ENCODE measurements at regions not wholly inside any gene's neighbourhood (a gene's known extent, or its start where the extent isn't known, plus 50 kb on each side); places are given as distances from the start of the nearest gene placed in this dataset.

DNA sequence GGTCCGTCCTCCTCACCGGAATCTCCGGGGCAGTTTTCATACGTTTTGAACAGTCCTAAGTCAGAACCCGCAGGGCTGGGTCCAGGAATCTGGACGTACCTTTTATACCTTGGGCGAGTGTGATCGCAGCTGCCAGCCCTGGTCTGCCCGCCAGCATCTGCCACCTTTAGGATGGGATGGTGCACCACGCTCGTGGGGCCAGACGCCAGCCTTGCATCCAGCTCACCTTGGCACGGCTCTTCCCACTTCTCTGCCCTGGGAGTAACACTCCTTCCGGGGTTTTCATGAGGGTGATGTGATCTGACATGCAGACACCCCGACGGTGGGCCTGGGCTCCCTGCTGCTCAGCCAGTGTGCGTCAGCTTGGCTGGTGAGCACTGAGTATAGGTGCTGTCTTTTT is 66.6 kb upstream of the ZNF469 start:
- peaks cover 19% of the 10 kb centered on the region; the same call in 1 of the 2 replicates for H3K4me1 ChIP-seq
- no peaks in the 10 kb centered on the region for H3K36me3 ChIP-seq
- H3K4me2 ChIP-seq: peak overlapping the region; percentile 44
- H4K20me1 ChIP-seq: no peaks in the 10 kb centered on the region
- no peak for TF ChIP-seq Cebpa-rat (IDR thresholded peaks at IDR 0.05)
- no peaks in the 10 kb centered on the region for H3K27me3 ChIP-seq
- H3K4me3 ChIP-seq: no peak overlapping the region
- H3K9me3 ChIP-seq: peaks cover 16% of the 10 kb centered on the region
- H3K27ac ChIP-seq: no peak overlapping the region
- H3K9ac ChIP-seq: no peak overlapping the region

DNA sequence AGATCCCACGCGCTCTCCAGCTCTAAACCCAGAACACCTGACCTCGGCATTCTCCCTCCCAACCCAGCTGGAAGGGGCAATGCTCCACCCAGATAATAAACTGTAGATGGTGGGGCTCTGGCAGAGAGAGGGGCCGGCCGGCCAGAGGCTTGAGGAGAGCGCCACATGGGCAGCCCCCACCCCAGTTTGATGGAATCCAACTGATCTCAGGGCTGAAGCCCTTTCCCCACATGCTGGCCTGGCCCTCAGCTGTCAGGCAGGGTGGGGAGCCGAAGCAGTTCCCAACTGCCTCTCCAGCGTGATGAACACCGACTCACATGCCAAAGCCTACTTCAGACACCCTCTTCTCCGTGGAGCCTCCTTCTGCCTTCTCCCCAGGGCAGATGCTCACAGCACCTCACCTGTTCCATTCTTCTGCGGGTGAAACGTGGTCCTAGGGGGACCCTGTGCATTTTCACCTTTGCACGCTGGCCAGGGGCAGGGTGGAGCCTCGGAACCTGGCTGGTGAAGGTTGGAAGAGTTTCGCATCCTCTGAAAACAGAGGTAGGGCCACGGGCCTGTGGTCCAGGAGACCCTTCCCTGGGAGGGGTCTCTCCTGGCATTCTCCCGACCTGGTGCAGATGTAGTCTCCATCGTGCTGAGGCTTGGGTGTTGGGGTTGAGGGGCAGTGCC is 65.7 kb upstream of the ZNF469 start:
- no peak for TF ChIP-seq Cebpa-rat (IDR thresholded peaks at IDR 0.05)

DNA sequence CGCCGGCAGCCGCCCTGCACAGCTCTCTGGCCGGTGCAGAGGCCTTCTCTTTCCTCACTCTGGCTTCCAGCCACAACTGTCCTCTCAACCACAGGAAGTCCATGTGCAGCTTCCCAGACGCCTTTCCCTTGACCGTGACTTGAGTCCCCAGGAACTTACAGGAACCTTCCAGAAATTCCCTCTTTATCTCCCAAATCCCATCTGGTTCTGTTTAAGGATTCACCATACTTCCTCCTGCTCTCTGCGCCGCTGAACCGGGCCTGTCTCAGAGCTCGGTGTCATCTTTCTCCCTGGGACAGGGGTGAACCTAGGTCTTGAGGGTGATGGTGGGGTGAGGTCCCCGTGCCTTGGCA is 65.2 kb upstream of the ZNF469 start:
- Histone ChIP-seq H3K36me3 (no peaks in the 10 kb centered on the region), H3K9me3 (peaks cover 2% of the 10 kb centered on the region), H3K4me1 (peaks cover 21% of the 10 kb centered on the region), H4K20me1 (no peaks in the 10 kb centered on the region), H3K9ac (no peak overlapping the region), H3K27me3 (no peaks in the 10 kb centered on the region), H3K27ac (no peak overlapping the region), H3K4me3 (no peak overlapping the region), H3K4me2 (no peak overlapping the region)
- TF ChIP-seq Cebpa-rat (IDR thresholded peaks at IDR 0.05): no peak

More for the DNA sequence above, 65.7 kb upstream of the ZNF469 start:
- Histone ChIP-seq H3K4me2 (no peak overlapping the region), H3K9me3 (peaks cover 7% of the 10 kb centered on the region), H3K27ac (no peak overlapping the region), H4K20me1 (no peaks in the 10 kb centered on the region), H3K9ac (no peak overlapping the region), H3K36me3 (no peaks in the 10 kb centered on the region), H3K27me3 (no peaks in the 10 kb centered on the region), H3K4me1 (peaks cover 19% of the 10 kb centered on the region; the same call in 1 of the 2 replicates), H3K4me3 (no peak overlapping the region)

DNA sequence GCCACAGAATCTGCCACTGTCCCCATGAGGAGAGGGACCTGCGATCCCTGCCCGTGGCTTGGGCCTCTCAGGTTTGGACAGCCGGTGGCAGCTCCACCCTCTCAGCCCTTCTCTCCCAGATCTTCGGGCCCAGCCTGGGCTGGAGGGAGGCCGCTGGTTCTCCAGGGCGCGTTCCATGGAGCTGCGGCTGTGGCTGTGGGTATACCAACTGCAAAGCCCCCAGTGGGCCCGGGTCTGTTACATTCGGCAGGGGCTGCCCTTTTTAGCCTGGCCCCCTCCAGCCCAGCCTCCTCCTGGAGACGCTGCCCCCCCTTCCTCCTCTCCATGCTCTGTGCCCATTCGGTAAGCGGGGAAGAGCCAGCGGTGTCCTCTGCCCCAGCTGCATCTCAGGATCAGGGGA is 64.7 kb upstream of the ZNF469 start:
- H3K27me3 ChIP-seq: no peaks in the 10 kb centered on the region
- TF ChIP-seq Cebpa-rat (IDR thresholded peaks at IDR 0.05): no peak
- peaks cover 25% of the 10 kb centered on the region for H3K4me1 ChIP-seq
- H3K27ac ChIP-seq: no peak overlapping the region
- H4K20me1 ChIP-seq: no peaks in the 10 kb centered on the region
- no peak overlapping the region for H3K4me3 ChIP-seq
- H3K4me2 ChIP-seq: no peak overlapping the region
- no peak overlapping the region for H3K9ac ChIP-seq
- H3K9me3 ChIP-seq: no peaks in the 10 kb centered on the region; the same call in 1 of the 2 replicates
- no peaks in the 10 kb centered on the region for H3K36me3 ChIP-seq

DNA sequence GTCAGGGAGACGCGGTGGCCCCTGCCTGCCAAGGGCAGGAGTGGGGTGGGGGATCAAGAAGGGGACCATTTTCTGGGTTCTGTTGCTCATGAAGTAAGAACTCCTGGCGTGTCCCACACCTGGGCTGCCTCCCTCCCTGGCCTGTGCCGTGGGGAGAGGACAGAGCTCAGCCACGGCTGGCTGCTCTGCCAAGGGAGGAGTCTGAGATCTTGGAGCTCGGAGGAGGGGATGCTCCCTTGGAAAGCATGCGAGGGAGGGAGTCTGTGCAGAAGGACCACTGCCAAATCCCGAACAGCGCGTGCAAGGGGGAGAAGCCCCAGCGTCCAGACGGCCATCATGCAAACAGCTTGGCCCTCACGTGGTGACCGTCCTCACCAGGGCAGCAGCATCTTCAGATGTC is 64.2 kb upstream of the ZNF469 start:
- no peak overlapping the region for H3K27ac ChIP-seq
- H3K9ac ChIP-seq: no peak overlapping the region
- H3K4me3 ChIP-seq: no peak overlapping the region
- H3K9me3 ChIP-seq: no peaks in the 10 kb centered on the region; the same call in 1 of the 2 replicates
- no peak for TF ChIP-seq Cebpa-rat (IDR thresholded peaks at IDR 0.05)
- no peak overlapping the region for H3K4me2 ChIP-seq
- peaks cover 30% of the 10 kb centered on the region for H3K4me1 ChIP-seq
- H3K36me3 ChIP-seq: no peaks in the 10 kb centered on the region
- H3K27me3 ChIP-seq: no peaks in the 10 kb centered on the region
- no peaks in the 10 kb centered on the region for H4K20me1 ChIP-seq

DNA sequence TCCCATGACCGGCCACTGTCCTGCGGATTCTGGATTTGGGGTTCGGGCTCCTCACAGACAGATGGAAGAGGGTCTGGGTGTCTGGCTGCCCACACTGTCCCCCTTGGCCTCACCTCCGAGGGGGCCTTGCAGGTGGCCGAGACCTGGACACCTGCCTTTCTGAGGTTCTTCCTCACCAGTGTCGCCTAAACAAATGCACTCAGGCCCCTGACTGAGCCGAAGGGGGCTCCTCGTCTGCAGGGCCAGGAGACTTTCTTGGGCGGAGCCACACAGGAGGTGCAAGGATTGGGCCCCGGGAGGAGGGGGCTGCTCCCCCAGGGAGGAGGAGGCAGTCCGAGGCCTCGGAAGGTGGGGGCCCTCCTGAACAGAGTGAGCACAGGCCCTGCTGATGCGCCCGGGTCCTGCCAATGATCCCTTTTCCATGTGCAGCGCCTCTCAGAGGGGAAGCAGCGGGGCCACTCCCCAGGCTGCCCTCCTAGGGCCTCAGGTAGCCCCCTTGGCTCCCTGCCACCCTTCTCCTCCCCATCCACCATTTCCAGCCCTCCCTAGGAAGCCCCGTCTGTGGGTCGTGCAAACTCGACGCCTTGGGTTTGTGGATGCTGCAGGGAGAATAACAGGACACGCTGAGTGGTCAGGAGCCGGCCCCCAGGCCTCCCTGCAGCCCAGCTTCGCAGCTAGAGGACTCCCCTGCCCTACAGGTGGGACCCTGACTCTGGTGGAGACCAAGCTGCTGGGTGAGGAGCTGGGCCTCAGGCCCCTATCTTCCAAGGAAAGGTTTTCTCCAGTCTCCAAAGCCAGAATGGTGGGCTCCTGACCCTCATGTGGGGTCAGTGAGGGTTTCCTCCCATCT is 63.4 kb upstream of the ZNF469 start:
- Histone ChIP-seq H3K9ac (no peak overlapping the region), H3K36me3 (no peaks in the 10 kb centered on the region), H3K4me3 (no peak overlapping the region), H3K27me3 (no peaks in the 10 kb centered on the region), H3K4me2 (no peak overlapping the region), H3K27ac (no peak overlapping the region), H3K9me3 (no peaks in the 10 kb centered on the region; the same call in 1 of the 2 replicates), H3K4me1 (peaks cover 38% of the 10 kb centered on the region), H4K20me1 (no peaks in the 10 kb centered on the region)
- no peak for TF ChIP-seq Cebpa-rat (IDR thresholded peaks at IDR 0.05)

DNA sequence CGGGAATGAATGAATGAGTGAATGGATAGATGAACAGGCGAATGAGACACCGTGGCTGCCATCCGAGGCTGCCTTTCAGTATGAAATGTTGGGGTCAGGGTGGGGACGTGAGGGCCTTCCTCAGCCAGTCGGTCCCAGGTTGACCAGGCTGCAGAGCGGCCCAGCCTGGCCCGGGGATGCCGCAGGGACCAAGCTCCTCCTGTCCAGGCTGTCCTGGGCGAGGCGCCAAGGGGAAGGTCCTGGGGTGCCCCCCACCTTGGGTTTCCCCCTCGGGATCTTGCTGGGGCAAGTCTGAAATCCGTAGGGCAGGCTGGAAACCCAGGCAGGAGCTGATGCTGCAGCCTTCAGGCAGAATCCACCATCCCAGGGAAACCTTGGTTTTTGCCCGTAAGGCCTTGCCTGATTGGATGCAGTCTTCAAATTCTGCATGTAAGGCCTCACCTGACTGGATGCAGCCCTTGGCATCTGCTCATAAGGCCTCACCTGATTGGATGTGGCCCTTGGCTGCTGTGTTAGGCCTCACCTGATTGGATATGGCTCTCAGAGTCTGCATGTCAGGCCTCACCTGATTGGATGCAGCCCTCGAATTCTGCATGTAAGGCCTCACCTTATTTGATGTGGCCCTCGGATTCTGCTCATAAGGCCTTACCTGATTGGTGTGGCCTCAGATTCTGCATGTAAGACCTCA is 61.7 kb upstream of the ZNF469 start:
- Histone ChIP-seq H3K9ac (no peak overlapping the region), H3K36me3 (no peaks in the 10 kb centered on the region), H3K27ac (no peak overlapping the region), H3K4me1 (peaks cover 34% of the 10 kb centered on the region), H3K9me3 (no peaks in the 10 kb centered on the region; the same call in 1 of the 2 replicates), H3K4me2 (no peak overlapping the region), H3K27me3 (no peaks in the 10 kb centered on the region), H3K4me3 (no peak overlapping the region), H4K20me1 (no peaks in the 10 kb centered on the region)
- TF ChIP-seq Cebpa-rat (IDR thresholded peaks at IDR 0.05): no peak

DNA sequence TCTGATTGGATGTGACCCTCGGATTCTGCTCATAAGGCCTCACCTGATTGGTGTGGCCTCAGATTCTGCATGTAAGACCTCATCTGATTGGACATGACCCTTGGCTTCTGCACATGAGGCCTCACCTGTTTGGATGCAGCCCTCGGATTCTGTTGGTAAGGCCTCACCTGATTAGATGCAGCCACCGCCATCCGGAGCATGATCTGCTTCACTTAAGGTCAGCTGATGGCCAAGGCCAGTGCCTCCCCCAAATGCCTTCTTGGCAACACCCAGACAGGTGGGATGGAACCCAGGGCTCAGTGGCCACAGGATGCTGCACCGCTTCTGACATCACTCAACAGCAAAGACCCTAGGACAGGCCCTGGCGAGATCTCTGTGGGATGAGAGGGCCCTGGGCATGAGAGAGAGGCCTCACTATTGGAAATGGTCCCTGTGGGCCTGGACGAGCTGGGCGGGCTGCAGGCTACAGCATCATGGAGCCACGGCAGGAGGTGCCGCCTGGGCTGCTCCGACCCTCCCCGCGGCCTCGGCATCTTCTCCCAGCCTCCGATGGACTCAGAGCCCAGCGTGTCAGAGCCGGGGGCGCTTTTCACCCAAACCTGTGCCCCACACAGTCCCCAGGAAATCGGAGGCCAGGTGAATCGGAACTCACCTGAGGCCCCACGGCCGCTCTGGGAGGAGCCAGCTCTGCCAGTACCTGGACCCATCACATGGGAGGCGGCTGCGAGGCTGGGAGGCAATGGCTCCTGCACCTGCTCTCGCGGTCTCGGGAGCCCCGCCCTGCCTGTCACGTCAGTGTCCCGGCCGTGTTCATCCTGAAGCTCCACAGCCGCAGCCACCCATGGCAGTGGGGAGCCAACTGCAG is 60.9 kb upstream of the ZNF469 start:
- Histone ChIP-seq H4K20me1 (no peaks in the 10 kb centered on the region), H3K9me3 (no peaks in the 10 kb centered on the region; the same call in 1 of the 2 replicates), H3K27me3 (no peaks in the 10 kb centered on the region), H3K4me2 (no peak overlapping the region), H3K27ac (no peak overlapping the region), H3K9ac (no peak overlapping the region), H3K4me3 (no peak overlapping the region), H3K4me1 (peaks cover 33% of the 10 kb centered on the region), H3K36me3 (no peaks in the 10 kb centered on the region)
- TF ChIP-seq Cebpa-rat (IDR thresholded peaks at IDR 0.05): no peak

DNA sequence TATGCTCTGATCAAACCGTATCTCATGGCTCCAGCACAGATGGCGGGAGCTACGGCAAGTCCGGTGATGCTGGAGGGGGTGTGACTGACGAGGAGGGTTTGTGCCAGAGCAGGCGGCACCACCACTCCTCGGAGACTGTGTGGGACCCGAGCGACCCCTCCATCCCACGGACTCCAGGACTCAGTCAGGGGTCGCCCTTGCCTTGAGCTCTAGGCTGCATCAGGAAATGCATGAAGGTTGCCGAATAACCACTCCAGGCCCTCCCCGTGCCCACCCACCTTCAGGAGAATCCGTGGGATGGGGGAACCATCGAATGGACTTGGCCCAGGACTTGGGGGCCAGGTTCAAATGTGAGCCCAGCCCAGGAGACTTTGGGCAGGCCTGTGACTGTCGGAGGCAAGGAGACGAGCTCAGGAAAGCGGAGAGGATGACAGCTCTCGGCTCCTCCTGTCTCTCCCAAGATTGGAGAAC is 60.2 kb upstream of the ZNF469 start:
- H3K36me3 ChIP-seq: no peaks in the 10 kb centered on the region
- no peak overlapping the region for H3K4me3 ChIP-seq
- peak overlapping the region; percentile 71 for H3K4me2 ChIP-seq
- H4K20me1 ChIP-seq: no peaks in the 10 kb centered on the region
- H3K27me3 ChIP-seq: no peaks in the 10 kb centered on the region
- H3K27ac ChIP-seq: no peak overlapping the region
- no peak overlapping the region for H3K9ac ChIP-seq
- no peaks in the 10 kb centered on the region; the same call in 1 of the 2 replicates for H3K9me3 ChIP-seq
- TF ChIP-seq Cebpa-rat (IDR thresholded peaks at IDR 0.05): no peak
- peaks cover 33% of the 10 kb centered on the region for H3K4me1 ChIP-seq
